HUES6 (cell line): ENCODE measurements at regions not wholly inside any gene's neighbourhood (a gene's known extent, or its start where the extent isn't known, plus 50 kb on each side); places are given as distances from the start of the nearest gene placed in this dataset.

Experiments used
- H3K27ac ChIP-seq: 2 replicates; pipeline ENCODE4 v1.7.0; 2013; ENCODE audit warnings: low read depth, mild to moderate bottlenecking, low read length, inconsistent platforms
- H3K27me3 ChIP-seq: 2 replicates; pipeline ENCODE4 v1.6.1; 2013; ENCODE audit warnings: low read length; ENCODE audit not compliant: control insufficient read depth, insufficient read depth
- H3K36me3 ChIP-seq: 2 replicates; pipeline ENCODE4 v1.6.1; 2013; ENCODE audit warnings: low read length; ENCODE audit not compliant: control insufficient read depth, insufficient read depth
- H3K4me1 ChIP-seq: 2 replicates; pipeline ENCODE4 v1.6.1; 2013; ENCODE audit warnings: low read length; ENCODE audit not compliant: control insufficient read depth, insufficient read depth
- H3K4me3 ChIP-seq: 2 replicates; pipeline ENCODE4 v1.5.1; 2013; ENCODE audit warnings: low read depth, low read length
- H3K9ac ChIP-seq: one replicate; pipeline ENCODE4 v1.6.1; 2013; ENCODE audit warnings: mild to moderate bottlenecking, low read length
- H3K9me3 ChIP-seq: 2 replicates; pipeline ENCODE4 v1.6.1; 2013; ENCODE audit warnings: low read depth, low read length; ENCODE audit not compliant: control insufficient read depth, insufficient read depth

- no peak overlapping the region for H3K4me3 ChIP-seq
- H3K27me3 ChIP-seq = no peaks in the 10 kb centered on the region
- no peaks in the 10 kb centered on the region for H3K9me3 ChIP-seq
- no peaks in the 10 kb centered on the region for H3K4me1 ChIP-seq
- no peaks in the 10 kb centered on the region for H3K36me3 ChIP-seq
- no peak overlapping the region for H3K27ac ChIP-seq
- H3K9ac ChIP-seq = no peak overlapping the region
These were observed 59.0 kb upstream of the OR9Q1 start for GRCh38 chr11:57964660-57965059.

GRCh38 chr11:57971272-57972012, 52.2 kb upstream of the OR9Q1 start:
- Histone ChIP-seq H3K9me3 (peaks cover 3% of the 10 kb centered on the region; the same call in 1 of the 2 replicates), H3K4me3 (no peak overlapping the region), H3K27me3 (no peaks in the 10 kb centered on the region), H3K4me1 (no peaks in the 10 kb centered on the region), H3K27ac (no peak overlapping the region), H3K9ac (no peak overlapping the region), H3K36me3 (no peaks in the 10 kb centered on the region)

- no peak overlapping the region for H3K4me3 ChIP-seq
- no peaks in the 10 kb centered on the region for H3K4me1 ChIP-seq
- peaks cover 3% of the 10 kb centered on the region; the same call in 1 of the 2 replicates for H3K9me3 ChIP-seq
- no peak overlapping the region for H3K27ac ChIP-seq
- H3K36me3 ChIP-seq = no peaks in the 10 kb centered on the region
- no peak overlapping the region for H3K9ac ChIP-seq
- H3K27me3 ChIP-seq = no peaks in the 10 kb centered on the region
These were observed 51.7 kb upstream of the OR9Q1 start for GRCh38 chr11:57972013-57972367.
